Hematopoietic multipotent progenitor cell treated with erythropoietin and hydrocortisone succinate and interleukin-3 and kit ligand, for 6 days (in vitro differentiated cells): ENCODE measurements at regions not wholly inside any gene's neighbourhood (a gene's known extent, or its start where the extent isn't known, plus 50 kb on each side); places are given as distances from the start of the nearest gene placed in this dataset.
"Not testable (repeated sequence)": the region's sequence is repeated elsewhere in the genome, so short reads cannot be mapped to it uniquely, and the experiment has no call there.

ENCODE experiments used
- DNase-seq: peaks from one replicate; pipeline ENCODE4 v3.0.0-alpha.2; 2015

- not testable (repeated sequence) for DNase-seq
Measured at GRCh38 chr12:39699079-39699478, 79.5 kb upstream of the ABCD2 start.

GRCh38 chr12:39697108-39697507 lies 77.5 kb upstream of the ABCD2 start:
- no peak for DNase-seq

GRCh38 chr12:39692258-39692853 lies 72.8 kb upstream of the ABCD2 start:
- peak; percentile 17 for DNase-seq

- no peak for DNase-seq
Measured at GRCh38 chr12:39685854-39686657, 66.5 kb upstream of the ABCD2 start.

- no peak for DNase-seq
Measured at GRCh38 chr12:39682689-39683477, 63.3 kb upstream of the ABCD2 start.

- no peak for DNase-seq
Measured at GRCh38 chr12:39675263-39675662, 55.7 kb upstream of the ABCD2 start.

- no peak for DNase-seq
Measured at GRCh38 chr12:39672976-39673375, 53.4 kb upstream of the ABCD2 start.

GRCh38 chr12:39671898-39672875 lies 52.6 kb upstream of the ABCD2 start:
- DNase-seq, result no peak

- DNase-seq, result not testable (repeated sequence)
Measured at GRCh38 chr12:39669539-39669938, 49.9 kb upstream of the ABCD2 start.
